Esophagus muscularis mucosa (tissue), 4 donors: ENCODE measurements at regions not wholly inside any gene's neighbourhood (a gene's known extent, or its start where the extent isn't known, plus 50 kb on each side); places are given as distances from the start of the nearest gene placed in this dataset.

ENCODE experiments used
- DNase-seq: peaks from one replicate; pipeline ENCODE4 v3.0.0-alpha.2; 2017; ENCODE audit errors: extremely low spot score
- H3K27ac ChIP-seq, 4 donors: fragments of 200-600 bp; sonication (generic); replicated peaks in 1 of 4; 1 replicate in 3 of 4; 2 replicates in 1 of 4; pipeline ENCODE4 v1.5.1; 2016 to 2019; ENCODE audit warnings: mild to moderate bottlenecking in 1 of 4
- H3K27me3 ChIP-seq, 4 donors: fragments of 200-600 bp; sonication (generic); one replicate each; pipeline versions ENCODE4 v1.5.1 to v1.6.0; 2016 to 2019
- H3K36me3 ChIP-seq, 4 donors: fragments of 200-600 bp; sonication (generic); one replicate each; pipeline ENCODE4 v1.5.1; 2016 to 2019
- H3K4me1 ChIP-seq, 4 donors: fragments of 200-600 bp; sonication (generic); one replicate each; pipeline ENCODE4 v1.5.1; 2016 to 2019
- H3K4me3 ChIP-seq, 4 donors: fragments of 200-600 bp; sonication (generic); 1 replicate in 2 of 4; 2 replicates in 2 of 4; pipeline ENCODE4 v1.5.1; 2016 to 2019; ENCODE audit warnings: mild to moderate bottlenecking in 4 of 4, moderate library complexity in 1 of 4
- H3K9me3 ChIP-seq, 4 donors: fragments of 200-600 bp; sonication (generic); 1 replicate in 3 of 4; 2 replicates in 1 of 4; pipeline ENCODE4 v1.5.1; 2016 to 2019
- CTCF ChIP-seq, 3 experiments: fragments of 200-600 bp in 2 of 3; fragments of 450-650 bp in 1 of 3; sonication (generic) in 2 of 3; IDR thresholded peaks; one replicate each; pipeline ENCODE4 v1.5.1; 2017 to 2019; ENCODE audit warnings: antibody characterized with exemption in 3 of 3, mild to moderate bottlenecking in 2 of 3, moderate library complexity in 1 of 3
- EP300 ChIP-seq: sonication (generic); formaldehyde crosslinking; IDR thresholded peaks from one replicate; pipeline ENCODE4 v1.6.1; 2017; ENCODE audit warnings: antibody characterized with exemption
- POLR2A ChIP-seq: fragments of 450-650 bp; IDR thresholded peaks from one replicate; pipeline ENCODE4 v1.6.1; 2017; ENCODE audit warnings: antibody characterized with exemption, moderate library complexity, mild to moderate bottlenecking, low read depth
- POLR2AphosphoS5 ChIP-seq, 2 donors: sonication (generic); formaldehyde crosslinking; IDR thresholded peaks; one replicate each; pipeline ENCODE4 v1.6.1; 2017; ENCODE audit warnings: antibody characterized with exemption in 2 of 2
- WGBS: methylation state at CpG from one replicate; pipeline ENCODE4 v1.1.5; 2018; 5-methylcytosine and 5-hydroxymethylcytosine counted together
- intact Hi-C: fragments of 100-400 bp; cut with DNase I; formaldehyde crosslinking; loops from one replicate; pipeline ENCODE4 v1.15.1; 2023

- Histone ChIP-seq H3K27ac (no peak overlapping the region), H3K4me3 (no peak overlapping the region), H3K9me3 (no peaks in the 10 kb centered on the region), H3K27me3 (no peaks in the 10 kb centered on the region), H3K36me3 (no peaks in the 10 kb centered on the region), H3K4me1 (no peaks in the 10 kb centered on the region)
- no peak for TF ChIP-seq POLR2AphosphoS5 (IDR thresholded peaks at IDR 0.05)
- DNase-seq: no peak
- intact Hi-C loops: no loop called here
These were observed 311.5 kb downstream of the REEP3 start for GRCh38 chr10:63832686-63833085.

- intact Hi-C loops: no loop called here
- DNase-seq: no peak
- H3K27ac ChIP-seq: no peak overlapping the region
These were observed 312.3 kb downstream of the REEP3 start for GRCh38 chr10:63833411-63834060.

GRCh38 chr10:63836666-63837442 lies 315.7 kb downstream of the REEP3 start:
- DNase-seq: no peak
- H3K36me3 ChIP-seq: no peaks in the 10 kb centered on the region
- H3K9me3 ChIP-seq: no peaks in the 10 kb centered on the region
- H3K27me3 ChIP-seq: no peaks in the 10 kb centered on the region
- H3K4me1 ChIP-seq: no peaks in the 10 kb centered on the region
- 95% methylated on average over 4 of the region's 4 CpGs for whole genome bisulfite sequencing
- intact Hi-C loops: no loop called here
- no peak overlapping the region for H3K27ac ChIP-seq
- H3K4me3 ChIP-seq: no peak overlapping the region
- TF ChIP-seq CTCF (IDR thresholded peaks at IDR 0.05) (no peak), EP300 (no peak), POLR2AphosphoS5 (IDR thresholded peaks at IDR 0.05) (no peak), POLR2A (no peak)

More at GRCh38 chr10:63833411-63834060, 312.3 kb downstream of the REEP3 start:
- Histone ChIP-seq H3K4me3 (no peak overlapping the region), H3K4me1 (no peaks in the 10 kb centered on the region), H3K9me3 (no peaks in the 10 kb centered on the region), H3K27me3 (no peaks in the 10 kb centered on the region), H3K36me3 (no peaks in the 10 kb centered on the region)
- TF ChIP-seq EP300: no peak
- no peak for TF ChIP-seq POLR2A
- TF ChIP-seq POLR2AphosphoS5 (IDR thresholded peaks at IDR 0.05): no peak
- no peak for TF ChIP-seq CTCF (IDR thresholded peaks at IDR 0.05)
- WGBS: 65% methylated on average over 5 of the region's 5 CpGs

GRCh38 chr10:63841761-63842160 lies 320.6 kb downstream of the REEP3 start:
- H3K27ac ChIP-seq: no peak overlapping the region

More at GRCh38 chr10:63841761-63842160, 320.6 kb downstream of the REEP3 start:
- H3K9me3 ChIP-seq: no peaks in the 10 kb centered on the region
- 96% methylated on average over 5 of the region's 5 CpGs for WGBS
- intact Hi-C loops: no loop called here
- H3K27me3 ChIP-seq: no peaks in the 10 kb centered on the region
- TF ChIP-seq POLR2A: no peak
- no peak for TF ChIP-seq POLR2AphosphoS5 (IDR thresholded peaks at IDR 0.05)
- no peak for TF ChIP-seq EP300
- TF ChIP-seq CTCF (IDR thresholded peaks at IDR 0.05): no peak
- no peak overlapping the region for H3K4me3 ChIP-seq
- H3K4me1 ChIP-seq: no peaks in the 10 kb centered on the region
- H3K36me3 ChIP-seq: no peaks in the 10 kb centered on the region
- DNase-seq: no peak
